Naive B cell (primary cell): ENCODE measurements at regions not wholly inside any gene's neighbourhood (a gene's known extent, or its start where the extent isn't known, plus 50 kb on each side); places are given as distances from the start of the nearest gene placed in this dataset.
"Not testable (repeated sequence)": the region's sequence is repeated elsewhere in the genome, so short reads cannot be mapped to it uniquely, and the experiment has no call there.

Experiments
- ATAC-seq, 2 donors: fragments of 150-1000 bp; cut with Tn5 transposase; 2 replicates each; pipeline ENCODE4 v1.10.0; 2021; ENCODE audit warnings: low read depth in 2 of 2, mild to moderate bottlenecking in 2 of 2, moderate library complexity in 2 of 2
- DNase-seq: peaks from one replicate; pipeline ENCODE4 v3.0.0; 2022
- H3K27ac Mint-ChIP-seq, 6 donors: one replicate each; pipeline ENCODE4 v1.8.0; 2020 to 2022; ENCODE audit warnings: mild to moderate bottlenecking in 6 of 6, mixed read lengths in 6 of 6, moderate library complexity in 5 of 6, inconsistent platforms in 2 of 6
- H3K27me3 Mint-ChIP-seq, 3 donors: one replicate each; pipeline ENCODE4 v1.8.0; 2021 to 2022; ENCODE audit warnings: mixed read lengths in 3 of 3, mild to moderate bottlenecking in 1 of 3
- H3K36me3 Mint-ChIP-seq, 2 donors: one replicate each; pipeline ENCODE4 v1.8.0; 2020 to 2022; ENCODE audit warnings: mixed read lengths in 2 of 2, inconsistent platforms in 1 of 2, mild to moderate bottlenecking in 1 of 2
- H3K4me1 Mint-ChIP-seq, 3 donors: one replicate each; pipeline ENCODE4 v1.8.0; 2020 to 2022; ENCODE audit warnings: mixed read lengths in 3 of 3, inconsistent platforms in 1 of 3, mild to moderate bottlenecking in 1 of 3, moderate library complexity in 1 of 3
- H3K4me3 Mint-ChIP-seq, 8 donors: one replicate each; pipeline ENCODE4 v1.8.0; 2020 to 2022; ENCODE audit warnings: mild to moderate bottlenecking in 8 of 8, mixed read lengths in 8 of 8, moderate library complexity in 8 of 8, inconsistent platforms in 2 of 8
- H3K9me3 Mint-ChIP-seq, 7 donors: one replicate each; pipeline ENCODE4 v1.8.0; 2020 to 2022; ENCODE audit warnings: mixed read lengths in 7 of 7, mild to moderate bottlenecking in 5 of 7, inconsistent platforms in 2 of 7, moderate library complexity in 1 of 7

- Mint-ChIP-seq H3K27me3 (peaks cover 0 to 10% (median 0%) of the 10 kb centered on the region in 3 donors), H3K36me3 (peaks cover 0 to 7% of the 10 kb centered on the region in 2 donors), H3K4me1 (no peaks in the 10 kb centered on the region), H3K4me3 (no peak overlapping the region), H3K9me3 (peaks cover 0 to 22% (median 10%) of the 10 kb centered on the region in 7 donors), H3K27ac (no peak overlapping the region)
- ATAC-seq (no peak), DNase-seq (no peak)
Measured at GRCh38 chr5:131042021-131042789, 122.9 kb downstream of the HINT1 start.

- H3K4me3 Mint-ChIP-seq = no peak overlapping the region
Measured at GRCh38 chr5:131023498-131023865, 141.6 kb downstream of the HINT1 start.

GRCh38 chr5:131022811-131023497, 142.1 kb downstream of the HINT1 start:
- no peaks in the 10 kb centered on the region for H3K36me3 Mint-ChIP-seq
- H3K27me3 Mint-ChIP-seq = peaks cover 0 to 10% (median 7%) of the 10 kb centered on the region in 3 donors
- H3K4me1 Mint-ChIP-seq = peaks cover 0 to 15% (median 3%) of the 10 kb centered on the region in 3 donors
- peaks cover 0 to 3% (median 0%) of the 10 kb centered on the region in 7 donors for H3K9me3 Mint-ChIP-seq
- ATAC-seq = no peak
- no peak overlapping the region for H3K4me3 Mint-ChIP-seq
- peak overlapping the region in 2 of 6 donors; percentile 36 to 74 for H3K27ac Mint-ChIP-seq
- no peak for DNase-seq

More at GRCh38 chr5:131023498-131023865, 141.6 kb downstream of the HINT1 start:
- peaks cover 0 to 15% (median 3%) of the 10 kb centered on the region in 3 donors for H3K4me1 Mint-ChIP-seq
- peaks cover 0 to 8% (median 6%) of the 10 kb centered on the region in 3 donors for H3K27me3 Mint-ChIP-seq
- H3K36me3 Mint-ChIP-seq = no peaks in the 10 kb centered on the region
- peaks cover 0 to 4% (median 0%) of the 10 kb centered on the region in 7 donors for H3K9me3 Mint-ChIP-seq
- no peak for DNase-seq
- no peak for ATAC-seq
- no peak overlapping the region for H3K27ac Mint-ChIP-seq

- DNase-seq (no peak), ATAC-seq (no peak)
- Mint-ChIP-seq H3K27ac (no peak overlapping the region), H3K9me3 (peaks cover 0 to 11% (median 4%) of the 10 kb centered on the region in 7 donors), H3K36me3 (peaks cover 0 to 7% of the 10 kb centered on the region in 2 donors), H3K4me3 (no peak overlapping the region), H3K27me3 (peaks cover 0 to 22% (median 21%) of the 10 kb centered on the region in 3 donors), H3K4me1 (peaks cover 3 to 15% (median 3%) of the 10 kb centered on the region in 3 donors)
Measured at GRCh38 chr5:131021646-131022045, 143.4 kb downstream of the HINT1 start.

- Mint-ChIP-seq H3K27ac (peak overlapping the region in 1 of 6 donors; percentile 30), H3K36me3 (peaks cover 0 to 9% of the 10 kb centered on the region in 2 donors), H3K9me3 (peaks cover 4 to 29% (median 8%) of the 10 kb centered on the region in 7 donors), H3K27me3 (peaks cover 0 to 31% (median 26%) of the 10 kb centered on the region in 3 donors), H3K4me1 (peaks cover 3 to 15% (median 4%) of the 10 kb centered on the region in 3 donors), H3K4me3 (no peak overlapping the region)
- DNase-seq (no peak), ATAC-seq (no peak)
Measured at GRCh38 chr5:131019601-131020315, 145.3 kb downstream of the HINT1 start.

GRCh38 chr5:131019111-131019510, 145.9 kb downstream of the HINT1 start:
- peaks cover 3 to 15% (median 4%) of the 10 kb centered on the region in 3 donors for H3K4me1 Mint-ChIP-seq
- no peak overlapping the region for H3K27ac Mint-ChIP-seq
- peaks cover 4 to 31% (median 8%) of the 10 kb centered on the region in 7 donors for H3K9me3 Mint-ChIP-seq
- ATAC-seq (no peak), DNase-seq (no peak)
- H3K36me3 Mint-ChIP-seq = peaks cover 0 to 9% of the 10 kb centered on the region in 2 donors
- peaks cover 0 to 31% (median 26%) of the 10 kb centered on the region in 3 donors for H3K27me3 Mint-ChIP-seq
- H3K4me3 Mint-ChIP-seq = no peak overlapping the region

- no peak for ATAC-seq
- no peak overlapping the region for H3K27ac Mint-ChIP-seq
- no peaks in the 10 kb centered on the region for H3K4me1 Mint-ChIP-seq
- H3K4me3 Mint-ChIP-seq = no peak overlapping the region
- no peaks in the 10 kb centered on the region for H3K36me3 Mint-ChIP-seq
- peaks cover 0 to 10% (median 4%) of the 10 kb centered on the region in 7 donors for H3K9me3 Mint-ChIP-seq
- no peak for DNase-seq
- peaks cover 6 to 33% (median 23%) of the 10 kb centered on the region in 3 donors for H3K27me3 Mint-ChIP-seq
Measured at GRCh38 chr5:131008329-131008728, 156.7 kb downstream of the HINT1 start.

- Mint-ChIP-seq H3K9me3 (peaks cover 0 to 10% (median 4%) of the 10 kb centered on the region in 7 donors), H3K27ac (no peak overlapping the region), H3K4me3 (peak overlapping the region in 1 of 8 donors; percentile 30), H3K4me1 (no peaks in the 10 kb centered on the region), H3K36me3 (no peaks in the 10 kb centered on the region), H3K27me3 (peaks cover 6 to 33% (median 23%) of the 10 kb centered on the region in 3 donors)
- ATAC-seq = no peak
- no peak for DNase-seq
Measured at GRCh38 chr5:131005963-131006684, 158.9 kb downstream of the HINT1 start.

- H3K27ac Mint-ChIP-seq = no peak overlapping the region
- peaks cover 11 to 21% (median 20%) of the 10 kb centered on the region in 3 donors for H3K27me3 Mint-ChIP-seq
- ATAC-seq (no peak), DNase-seq (no peak)
- no peak overlapping the region for H3K4me3 Mint-ChIP-seq
- no peaks in the 10 kb centered on the region for H3K4me1 Mint-ChIP-seq
- no peaks in the 10 kb centered on the region for H3K9me3 Mint-ChIP-seq
- no peaks in the 10 kb centered on the region for H3K36me3 Mint-ChIP-seq
Measured at GRCh38 chr5:131001507-131001906, 163.5 kb downstream of the HINT1 start.

- ATAC-seq = no peak
- H3K36me3 Mint-ChIP-seq = no peaks in the 10 kb centered on the region
- no peak overlapping the region for H3K27ac Mint-ChIP-seq
- no peak overlapping the region for H3K4me3 Mint-ChIP-seq
- no peak for DNase-seq
- peaks cover 4 to 15% (median 10%) of the 10 kb centered on the region in 3 donors for H3K27me3 Mint-ChIP-seq
- no peaks in the 10 kb centered on the region for H3K4me1 Mint-ChIP-seq
- no peaks in the 10 kb centered on the region for H3K9me3 Mint-ChIP-seq
Measured at GRCh38 chr5:131000289-131000688, 164.8 kb downstream of the HINT1 start.

GRCh38 chr5:130996720-130997119, 168.3 kb downstream of the HINT1 start:
- not testable (repeated sequence) for ATAC-seq, H3K36me3 Mint-ChIP-seq, H3K9me3 Mint-ChIP-seq, DNase-seq, H3K4me3 Mint-ChIP-seq, H3K4me1 Mint-ChIP-seq, H3K27ac Mint-ChIP-seq
- peaks cover 4 to 23% (median 10%) of the 10 kb centered on the region in 3 donors for H3K27me3 Mint-ChIP-seq

- H3K4me3 Mint-ChIP-seq = no peak overlapping the region
- DNase-seq = no peak
- ATAC-seq = no peak
- no peaks in the 10 kb centered on the region for H3K4me1 Mint-ChIP-seq
- no peaks in the 10 kb centered on the region for H3K36me3 Mint-ChIP-seq
- H3K9me3 Mint-ChIP-seq = peaks cover 0 to 3% (median 0%) of the 10 kb centered on the region in 7 donors
- H3K27ac Mint-ChIP-seq = no peak overlapping the region
- H3K27me3 Mint-ChIP-seq = peaks cover 8 to 26% (median 15%) of the 10 kb centered on the region in 3 donors
Measured at GRCh38 chr5:130995851-130996250, 169.2 kb downstream of the HINT1 start.

- Mint-ChIP-seq H3K4me3 (no peak overlapping the region), H3K9me3 (peaks cover 0 to 3% (median 0%) of the 10 kb centered on the region in 7 donors), H3K36me3 (no peaks in the 10 kb centered on the region), H3K4me1 (no peaks in the 10 kb centered on the region), H3K27ac (peak overlapping the region in 1 of 6 donors; percentile 82), H3K27me3 (peaks cover 11 to 26% (median 16%) of the 10 kb centered on the region in 3 donors)
- DNase-seq (no peak), ATAC-seq (no peak)
Measured at GRCh38 chr5:130995254-130995515, 169.9 kb downstream of the HINT1 start.
